Activated T-cell treated with anti-CD3 and anti-CD28 coated beads for 48 hours (primary cell): ENCODE measurements at regions not wholly inside any gene's neighbourhood (a gene's known extent, or its start where the extent isn't known, plus 50 kb on each side); places are given as distances from the start of the nearest gene placed in this dataset.

Experiments used
- DNase-seq: peaks from one replicate; pipeline ENCODE4 v3.0.0-alpha.2; 2020; ENCODE audit warnings: low read depth

GRCh38 chr13:107573184-107573583 lies 642.2 kb downstream of the LIG4 start:
- DNase-seq: no peak

GRCh38 chr13:107572156-107572555 lies 643.2 kb downstream of the LIG4 start:
- no peak for DNase-seq

GRCh38 chr13:107568181-107568580 lies 647.2 kb downstream of the LIG4 start:
- DNase-seq: no peak

GRCh38 chr13:107563099-107563925 lies 652.0 kb downstream of the LIG4 start:
- no peak for DNase-seq

GRCh38 chr13:107562203-107562602 lies 653.1 kb downstream of the LIG4 start:
- DNase-seq: no peak

- DNase-seq: no peak
Measured at GRCh38 chr13:107554460-107554859, 660.9 kb downstream of the LIG4 start.

- DNase-seq: no peak
Measured at GRCh38 chr13:107553838-107554237, 661.5 kb downstream of the LIG4 start.

- no peak for DNase-seq
Measured at GRCh38 chr13:107551521-107551920, 663.8 kb downstream of the LIG4 start.

GRCh38 chr13:107548338-107548737 lies 667.0 kb downstream of the LIG4 start:
- no peak for DNase-seq

- no peak for DNase-seq
Measured at GRCh38 chr13:107545946-107546502, 669.3 kb downstream of the LIG4 start.

- no peak for DNase-seq
Measured at GRCh38 chr13:107534548-107534947, 680.8 kb downstream of the LIG4 start.

GRCh38 chr13:107531816-107532215 lies 683.5 kb downstream of the LIG4 start:
- DNase-seq: no peak

GRCh38 chr13:107531180-107531579 lies 684.2 kb downstream of the LIG4 start:
- no peak for DNase-seq

GRCh38 chr13:107529035-107529434 lies 686.3 kb downstream of the LIG4 start:
- no peak for DNase-seq

GRCh38 chr13:107518780-107519179 lies 696.6 kb downstream of the LIG4 start:
- no peak for DNase-seq

- no peak for DNase-seq
Measured at GRCh38 chr13:107518292-107518691, 697.0 kb downstream of the LIG4 start.

GRCh38 chr13:107516517-107516916 lies 698.8 kb downstream of the LIG4 start:
- DNase-seq: no peak

GRCh38 chr13:107512551-107512950 lies 702.8 kb downstream of the LIG4 start:
- DNase-seq: no peak

- DNase-seq: no peak
Measured at GRCh38 chr13:107497661-107498060, 717.7 kb downstream of the LIG4 start.

GRCh38 chr13:107493266-107493665 lies 722.1 kb downstream of the LIG4 start:
- no peak for DNase-seq

- DNase-seq: no peak
Measured at GRCh38 chr13:107482688-107483087, 732.6 kb downstream of the LIG4 start.

GRCh38 chr13:107480130-107480529 lies 735.2 kb downstream of the LIG4 start:
- DNase-seq: no peak

- DNase-seq: no peak
Measured at GRCh38 chr13:107477772-107478379, 737.5 kb downstream of the LIG4 start.
